EH (cell line): ENCODE measurements at regions not wholly inside any gene's neighbourhood (a gene's known extent, or its start where the extent isn't known, plus 50 kb on each side); places are given as distances from the start of the nearest gene placed in this dataset.
"Not testable (repeated sequence)": the region's sequence is repeated elsewhere in the genome, so short reads cannot be mapped to it uniquely, and the experiment has no call there.

Experiments used
- DNase-seq: peaks from one replicate; pipeline ENCODE4 v3.0.0-alpha.2; 2015; ENCODE audit warnings: low read depth

DNA sequence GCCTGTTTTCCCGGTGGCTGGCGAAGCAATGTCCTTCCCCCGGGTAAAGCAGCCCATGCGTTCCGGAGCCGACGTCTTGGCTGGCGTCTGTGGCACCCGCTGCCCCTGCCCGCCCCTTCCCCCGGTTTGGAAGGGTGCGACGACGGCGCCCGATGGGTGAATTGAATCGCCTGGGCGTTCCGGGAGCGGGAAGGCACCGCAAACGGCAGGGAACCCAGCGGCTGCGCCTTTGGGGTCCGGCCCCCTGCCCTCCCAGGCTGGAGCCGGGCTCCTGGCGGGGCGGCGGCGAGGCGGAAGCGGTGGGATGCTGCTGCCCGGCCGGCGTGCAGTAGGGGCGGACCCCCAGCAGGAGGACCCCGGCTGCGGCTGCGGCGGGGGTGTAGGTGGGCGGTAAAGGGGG lies 123.6 kb upstream of the RHOU start:
- DNase-seq = not testable (repeated sequence)

DNA sequence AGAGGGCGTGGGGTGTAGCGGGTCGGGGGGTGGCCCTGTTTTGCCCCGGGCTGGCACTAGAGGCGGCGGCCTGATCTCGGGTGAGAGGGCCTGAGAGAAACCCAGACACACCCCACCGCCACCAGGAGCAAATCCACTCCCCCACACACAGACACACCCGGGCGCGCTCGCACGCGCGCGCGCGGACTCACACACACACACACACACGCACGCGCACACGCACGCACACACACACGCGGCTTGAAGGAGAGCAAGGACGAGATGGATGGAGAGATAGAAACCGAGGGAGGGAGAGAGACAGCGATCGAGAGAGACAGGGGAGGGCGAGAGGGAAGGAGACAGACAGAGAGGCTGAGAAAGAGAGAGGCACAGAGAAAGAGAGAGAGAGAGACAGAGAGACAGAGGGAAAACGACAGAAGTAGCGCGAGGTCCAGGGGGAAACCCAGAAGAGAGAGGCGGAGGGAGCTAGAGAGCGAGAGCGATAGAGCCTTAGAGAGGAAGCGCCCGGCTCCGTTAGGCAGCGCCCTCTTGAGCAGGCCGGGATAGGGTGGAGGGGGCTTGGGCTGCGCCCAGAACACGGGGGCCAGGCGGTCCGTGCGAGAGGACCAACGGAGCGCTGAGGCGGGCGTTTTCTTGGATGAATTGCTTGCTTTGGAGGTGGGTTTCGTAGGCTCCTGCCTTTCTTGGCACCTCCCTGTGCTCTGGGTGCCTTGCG lies 113.1 kb upstream of the RHOU start:
- DNase-seq = not testable (repeated sequence)

DNA sequence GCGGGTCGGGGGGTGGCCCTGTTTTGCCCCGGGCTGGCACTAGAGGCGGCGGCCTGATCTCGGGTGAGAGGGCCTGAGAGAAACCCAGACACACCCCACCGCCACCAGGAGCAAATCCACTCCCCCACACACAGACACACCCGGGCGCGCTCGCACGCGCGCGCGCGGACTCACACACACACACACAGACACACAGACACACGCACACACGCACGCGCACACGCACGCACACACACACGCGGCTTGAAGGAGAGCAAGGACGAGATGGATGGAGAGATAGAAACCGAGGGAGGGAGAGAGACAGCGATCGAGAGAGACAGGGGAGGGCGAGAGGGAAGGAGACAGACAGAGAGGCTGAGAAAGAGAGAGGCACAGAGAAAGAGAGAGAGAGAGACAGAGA lies 108.8 kb upstream of the RHOU start:
- not testable (repeated sequence) for DNase-seq

DNA sequence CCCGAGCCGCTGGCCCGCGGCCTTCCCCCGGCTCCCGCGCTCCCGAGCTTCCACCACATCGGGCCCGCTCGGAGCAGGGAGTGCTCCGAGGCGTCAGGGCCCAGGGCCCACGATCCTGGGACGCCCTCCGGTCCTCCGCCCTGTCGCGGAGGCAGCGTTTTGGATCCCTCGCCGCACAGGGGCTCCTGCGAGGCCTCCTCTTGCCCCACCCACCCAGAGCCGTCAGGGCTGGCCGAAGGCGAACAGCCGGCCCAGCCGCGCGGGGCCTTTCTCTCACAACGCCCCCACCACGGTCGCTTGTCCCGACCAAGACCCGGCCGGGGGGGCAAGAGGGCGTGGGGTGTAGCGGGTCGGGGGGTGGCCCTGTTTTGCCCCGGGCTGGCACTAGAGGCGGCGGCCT lies 102.4 kb upstream of the RHOU start:
- not testable (repeated sequence) for DNase-seq

DNA sequence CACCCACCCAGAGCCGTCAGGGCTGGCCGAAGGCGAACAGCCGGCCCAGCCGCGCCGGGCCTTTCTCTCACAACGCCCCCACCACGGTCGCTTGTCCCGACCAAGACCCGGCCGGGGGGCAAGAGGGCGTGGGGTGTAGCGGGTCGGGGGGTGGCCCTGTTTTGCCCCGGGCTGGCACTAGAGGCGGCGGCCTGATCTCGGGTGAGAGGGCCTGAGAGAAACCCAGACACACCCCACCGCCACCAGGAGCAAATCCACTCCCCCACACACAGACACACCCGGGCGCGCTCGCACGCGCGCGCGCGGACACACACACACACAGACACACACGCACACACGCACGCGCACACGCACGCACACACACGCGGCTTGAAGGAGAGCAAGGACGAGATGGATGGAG lies 100.0 kb upstream of the RHOU start:
- peak; percentile 23 for DNase-seq

DNA sequence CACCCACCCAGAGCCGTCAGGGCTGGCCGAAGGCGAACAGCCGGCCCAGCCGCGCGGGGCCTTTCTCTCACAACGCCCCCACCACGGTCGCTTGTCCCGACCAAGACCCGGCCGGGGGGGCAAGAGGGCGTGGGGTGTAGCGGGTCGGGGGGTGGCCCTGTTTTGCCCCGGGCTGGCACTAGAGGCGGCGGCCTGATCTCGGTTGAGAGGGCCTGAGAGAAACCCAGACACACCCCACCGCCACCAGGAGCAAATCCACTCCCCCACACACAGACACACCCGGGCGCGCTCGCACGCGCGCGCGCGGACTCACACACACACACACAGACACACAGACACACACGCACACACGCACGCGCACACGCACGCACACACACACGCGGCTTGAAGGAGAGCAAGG lies 97.8 kb upstream of the RHOU start:
- not testable (repeated sequence) for DNase-seq

DNA sequence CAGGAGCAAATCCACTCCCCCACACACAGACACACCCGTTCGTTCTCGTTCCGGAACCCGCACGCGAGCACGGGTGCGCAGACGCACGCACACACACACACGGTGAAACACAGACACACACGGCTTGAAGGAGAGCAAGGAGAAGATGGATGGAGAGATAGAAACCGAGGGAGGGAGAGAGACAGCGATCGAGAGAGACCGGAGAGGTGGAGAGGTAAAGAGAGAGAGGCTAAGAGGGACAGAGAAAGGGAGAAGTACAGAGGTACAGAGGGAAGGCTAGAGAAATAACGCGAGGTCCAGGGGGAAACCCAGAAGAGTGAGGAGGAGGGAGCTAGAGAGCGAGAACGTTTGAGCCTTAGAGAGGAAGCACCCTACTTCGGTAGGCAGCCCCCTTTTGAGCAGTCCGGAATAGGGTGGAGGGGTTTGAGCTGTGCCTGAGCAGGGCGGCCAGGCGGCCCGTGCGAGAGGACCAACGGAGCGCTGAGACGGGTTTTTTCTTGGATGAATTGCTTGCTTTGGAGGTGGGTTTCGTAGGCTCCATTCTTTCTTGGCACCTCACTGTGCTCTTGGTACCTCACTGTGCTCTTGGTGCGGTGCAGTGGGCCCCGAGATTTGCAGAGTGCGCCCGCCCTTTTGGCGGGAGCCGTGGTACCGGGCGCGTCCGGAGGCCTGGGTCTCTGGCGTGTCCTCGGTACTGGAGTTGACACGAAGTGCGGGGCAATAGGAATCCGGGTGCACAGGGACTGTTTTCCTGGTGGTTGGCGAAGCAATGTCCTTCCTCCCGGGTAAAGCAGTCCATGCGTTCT lies 88.4 kb upstream of the RHOU start:
- DNase-seq = peak; percentile 60

DNA sequence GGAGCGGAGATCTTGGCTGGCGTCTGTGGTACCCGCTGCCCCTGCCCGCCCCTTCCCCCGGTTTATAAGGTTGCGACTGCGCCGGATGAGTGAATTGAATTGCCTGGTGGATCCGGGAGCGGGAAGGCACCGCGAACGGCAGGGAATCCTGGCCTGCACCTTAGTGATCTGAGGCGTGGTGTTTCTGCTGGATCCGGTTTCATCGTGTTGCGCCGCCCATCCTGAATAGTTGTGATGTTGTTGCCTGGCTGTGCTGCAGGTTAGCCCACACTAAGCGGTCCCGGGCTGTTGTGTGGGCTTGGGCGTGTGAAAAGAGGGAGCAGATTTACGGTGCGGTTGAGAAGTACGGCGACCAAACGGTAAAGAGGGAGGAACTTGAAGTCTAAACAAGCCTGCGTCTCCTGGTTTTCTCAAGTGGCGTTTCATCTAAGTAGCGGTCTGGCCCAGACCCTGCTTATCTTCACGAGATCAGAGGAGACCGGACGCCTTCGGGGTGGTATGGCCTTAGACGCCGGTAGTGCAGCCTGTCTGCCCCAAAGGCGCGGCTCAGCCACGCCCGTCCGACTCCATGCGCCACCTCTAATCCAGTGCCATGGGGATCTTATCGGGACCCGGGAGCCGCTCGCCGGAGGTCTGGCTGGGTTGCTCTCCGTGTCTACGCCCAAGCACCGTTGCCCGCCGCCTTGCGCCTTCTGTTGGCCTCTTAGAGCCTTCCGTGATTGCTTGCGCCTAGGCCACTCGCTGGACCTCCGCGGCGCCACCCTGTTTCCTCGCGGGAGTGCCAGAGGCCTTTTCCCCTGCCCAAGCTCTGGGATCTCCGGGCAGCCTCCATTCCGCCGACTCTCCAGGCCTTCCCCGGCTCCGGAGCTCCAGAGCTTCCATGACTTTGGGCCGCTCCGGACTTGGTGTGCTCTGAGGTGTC lies 87.5 kb upstream of the RHOU start:
- DNase-seq = peak; percentile 66

DNA sequence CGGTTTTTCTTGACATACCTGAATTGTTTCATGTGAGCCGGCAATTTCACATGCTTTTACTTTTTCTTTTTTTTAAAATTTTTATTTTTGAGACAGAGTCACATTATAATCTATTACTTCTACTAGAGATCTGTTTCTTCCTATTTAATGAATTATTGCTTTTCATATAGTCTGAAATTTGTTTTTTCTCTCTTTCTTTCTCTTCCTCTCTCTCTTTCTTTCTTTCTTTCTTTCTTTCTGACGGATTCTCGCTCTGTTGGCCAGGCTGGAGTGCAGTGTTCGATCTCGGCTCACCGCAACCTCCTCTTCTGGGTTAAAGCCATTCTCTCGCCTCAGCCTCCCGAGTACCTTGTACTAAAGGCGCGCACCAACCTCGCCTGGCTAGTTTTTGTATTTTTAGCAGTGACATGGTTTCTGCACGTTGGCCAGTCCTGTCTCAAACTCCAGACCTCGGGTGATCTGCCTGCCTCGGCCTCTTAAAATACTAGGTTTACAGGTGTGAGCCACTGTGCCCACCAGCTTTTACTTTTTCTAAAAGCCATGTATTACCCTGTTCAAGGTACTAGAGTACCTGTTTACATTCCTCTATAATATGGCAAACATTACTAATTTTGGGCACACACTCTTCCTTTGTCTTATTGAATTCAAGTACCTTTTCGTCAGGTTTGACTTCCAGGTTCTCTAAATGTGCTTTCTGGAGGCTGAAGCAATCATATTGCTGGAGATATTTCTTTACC lies 86.5 kb upstream of the RHOU start:
- no peak for DNase-seq

DNA sequence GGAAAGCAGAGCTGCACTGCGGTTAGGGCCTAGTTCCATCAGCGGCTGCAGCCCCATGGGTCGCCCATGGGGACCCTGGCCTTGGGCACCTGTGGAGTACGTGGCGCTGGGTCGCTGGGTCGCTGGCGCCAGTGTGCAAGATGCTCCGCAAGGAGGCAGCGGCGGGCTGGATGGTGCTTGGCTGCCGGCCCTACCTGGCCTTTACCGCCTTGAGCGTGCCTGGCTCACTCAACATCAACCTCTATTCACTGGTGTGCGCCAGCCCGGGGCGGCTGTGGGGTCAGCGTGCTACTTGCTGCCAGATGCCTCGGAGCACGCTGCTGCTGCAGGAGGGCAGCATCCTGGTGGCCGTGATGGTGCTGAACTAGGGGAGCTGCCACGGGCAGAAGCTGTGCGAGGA lies 85.1 kb upstream of the RHOU start:
- DNase-seq = no peak

DNA sequence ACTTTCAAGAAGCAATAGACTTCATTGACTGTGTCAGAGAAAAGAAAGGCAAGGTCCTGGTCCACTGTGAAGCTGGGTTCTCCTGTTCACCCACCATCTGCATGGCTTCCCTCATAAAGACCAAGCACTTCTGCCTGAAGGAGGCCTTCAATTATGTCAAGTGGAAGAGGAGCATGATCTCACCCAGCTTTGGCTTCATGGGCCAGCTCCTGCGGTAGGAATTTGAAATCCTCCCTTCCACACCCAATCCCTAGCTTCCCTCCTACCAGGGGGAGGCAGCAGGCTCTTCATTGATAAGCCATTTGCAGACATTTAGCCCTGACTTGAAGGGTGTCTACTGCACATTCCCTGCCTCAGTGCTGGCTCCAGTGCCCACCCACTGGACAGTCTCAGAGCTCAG lies 84.3 kb upstream of the RHOU start:
- no peak for DNase-seq

DNA sequence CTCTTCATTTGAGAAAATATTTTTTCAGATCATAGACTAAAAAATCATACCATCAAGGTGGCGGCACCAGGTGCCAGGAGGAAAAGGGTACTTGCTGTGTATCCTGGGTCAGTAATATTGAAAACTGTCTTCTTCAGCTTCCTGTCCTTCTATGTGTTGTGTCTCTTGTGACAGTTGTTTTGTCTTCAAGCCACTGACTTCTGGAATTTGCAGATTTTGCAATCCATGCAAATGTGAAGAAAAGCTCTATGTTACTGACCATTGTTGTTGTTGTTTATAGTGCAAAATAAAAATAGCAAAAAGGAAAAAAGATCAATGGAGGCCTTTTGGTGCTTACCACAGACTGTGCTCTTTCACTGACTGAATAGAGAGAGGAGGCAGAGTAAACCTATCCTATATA lies 83.2 kb upstream of the RHOU start:
- DNase-seq = no peak

DNA sequence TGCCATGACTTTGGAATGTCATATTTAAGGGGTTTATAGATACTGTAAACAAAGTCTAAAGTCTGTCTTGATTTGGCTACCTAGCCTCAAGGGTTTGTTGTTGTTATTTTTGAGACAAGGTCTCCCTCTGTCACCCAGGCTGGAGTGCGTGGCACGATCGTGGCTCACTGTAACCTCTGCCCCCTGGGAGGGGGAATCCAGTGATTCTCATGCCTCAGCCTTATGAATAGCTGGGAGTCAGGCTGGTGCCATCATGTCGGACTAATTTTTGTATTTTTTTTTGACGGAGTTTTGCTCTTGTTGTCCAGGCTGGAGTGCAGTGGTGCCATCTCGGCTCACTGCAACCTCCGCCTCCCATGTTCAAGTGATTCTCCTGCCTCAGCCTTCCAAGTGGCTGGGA lies 82.2 kb upstream of the RHOU start:
- DNase-seq = not testable (repeated sequence)

DNA sequence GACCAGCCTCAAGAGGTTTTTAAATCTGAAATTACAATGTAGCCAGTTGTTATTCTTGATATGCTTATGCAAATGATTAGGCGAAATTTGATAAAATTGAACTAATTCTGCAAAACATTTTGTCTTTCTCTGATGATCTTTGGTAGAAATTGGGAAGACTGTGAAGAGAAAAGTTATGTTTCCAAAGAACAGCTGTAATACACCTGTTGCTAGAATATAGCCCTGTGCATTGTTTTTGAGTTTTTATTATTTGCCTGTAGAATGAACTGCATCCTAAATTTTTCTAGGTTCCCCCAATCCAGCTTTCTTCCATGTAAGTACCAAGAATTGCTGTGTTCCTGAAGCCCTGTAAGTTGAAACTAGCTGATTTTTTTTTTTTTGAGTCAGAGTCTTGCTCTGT lies 81.5 kb upstream of the RHOU start:
- no peak for DNase-seq

DNA sequence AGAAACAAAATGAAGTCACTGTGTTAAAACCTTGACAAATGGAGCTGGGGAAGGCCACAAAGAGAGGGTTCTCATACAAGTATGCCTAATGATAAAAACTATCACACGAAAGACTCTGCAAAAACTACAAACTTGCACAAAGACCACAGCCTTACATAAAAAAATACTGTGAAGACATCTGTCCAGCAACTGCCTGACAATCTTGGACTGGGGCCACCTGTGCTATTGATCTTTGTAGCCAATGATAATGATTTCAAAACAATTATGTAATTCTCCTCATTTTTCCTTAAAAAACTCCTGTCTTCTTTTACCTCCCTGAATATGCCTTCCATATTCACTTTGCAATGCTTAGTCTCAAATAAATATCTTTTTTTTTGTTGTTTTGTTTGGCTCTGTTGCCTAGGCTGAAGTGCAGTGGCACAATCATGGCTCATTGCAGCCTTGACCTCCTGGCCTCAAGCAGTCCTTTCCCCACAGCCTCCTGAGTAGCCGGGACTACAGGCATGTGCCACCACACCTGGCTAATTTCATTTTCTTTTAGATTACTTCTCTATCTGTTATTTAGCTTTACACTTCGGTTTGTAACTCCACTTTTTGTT lies 79.4 kb upstream of the RHOU start:
- no peak for DNase-seq

DNA sequence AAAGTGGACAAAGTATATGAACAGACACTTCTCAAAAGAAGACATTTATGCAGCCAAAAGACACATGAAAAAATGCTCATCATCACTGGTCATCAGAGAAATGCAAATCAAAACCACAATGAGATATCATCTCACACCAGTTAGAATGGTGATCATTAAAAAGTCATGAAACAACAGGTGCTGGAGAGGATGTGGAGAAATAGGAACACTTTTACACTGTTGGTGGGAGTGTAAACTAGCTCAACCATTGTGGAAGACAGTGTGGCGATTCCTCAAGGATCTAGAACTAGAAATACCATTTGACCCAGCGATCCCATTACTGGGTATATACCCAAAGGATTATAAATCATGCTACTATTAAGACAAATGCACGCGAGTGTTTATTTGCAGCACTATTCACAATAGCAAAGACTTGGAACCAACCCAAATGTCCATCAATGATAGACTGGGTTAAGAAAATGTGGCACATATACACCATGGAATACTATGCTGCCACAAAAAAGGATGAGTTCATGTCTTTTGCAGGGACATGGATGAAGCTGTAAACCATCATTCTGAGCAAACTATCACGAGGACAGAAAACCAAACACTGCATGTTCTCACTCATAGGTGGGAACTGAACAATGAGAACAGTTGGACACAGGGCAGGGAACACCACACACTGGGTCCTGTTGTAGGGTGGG lies 73.1 kb upstream of the RHOU start:
- DNase-seq = not testable (repeated sequence)

DNA sequence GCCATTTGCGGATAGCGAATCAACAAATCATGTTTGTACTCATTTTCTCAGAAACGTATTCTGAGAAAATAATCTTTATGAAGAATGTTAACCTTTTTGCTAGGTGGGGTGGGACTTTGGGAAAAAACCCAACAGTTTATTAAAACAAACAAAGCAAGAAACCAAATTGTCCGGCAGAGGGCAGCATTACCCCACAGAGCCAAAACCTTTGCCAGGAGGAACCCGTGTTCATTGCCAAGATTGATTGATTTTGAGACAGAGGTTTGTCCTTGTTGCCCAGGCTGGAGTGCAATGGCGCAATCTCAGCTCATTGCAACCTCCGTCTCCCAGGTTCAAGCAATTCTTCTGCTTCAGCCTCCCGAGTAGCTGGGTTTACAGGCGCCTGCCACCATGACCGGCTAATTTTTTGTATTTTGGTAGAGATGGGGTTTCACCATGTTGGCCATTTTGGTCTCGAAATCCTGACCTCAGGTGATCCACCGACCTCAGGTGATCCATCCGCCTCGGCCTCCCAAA lies 70.8 kb upstream of the RHOU start:
- DNase-seq = peak; percentile 65

DNA sequence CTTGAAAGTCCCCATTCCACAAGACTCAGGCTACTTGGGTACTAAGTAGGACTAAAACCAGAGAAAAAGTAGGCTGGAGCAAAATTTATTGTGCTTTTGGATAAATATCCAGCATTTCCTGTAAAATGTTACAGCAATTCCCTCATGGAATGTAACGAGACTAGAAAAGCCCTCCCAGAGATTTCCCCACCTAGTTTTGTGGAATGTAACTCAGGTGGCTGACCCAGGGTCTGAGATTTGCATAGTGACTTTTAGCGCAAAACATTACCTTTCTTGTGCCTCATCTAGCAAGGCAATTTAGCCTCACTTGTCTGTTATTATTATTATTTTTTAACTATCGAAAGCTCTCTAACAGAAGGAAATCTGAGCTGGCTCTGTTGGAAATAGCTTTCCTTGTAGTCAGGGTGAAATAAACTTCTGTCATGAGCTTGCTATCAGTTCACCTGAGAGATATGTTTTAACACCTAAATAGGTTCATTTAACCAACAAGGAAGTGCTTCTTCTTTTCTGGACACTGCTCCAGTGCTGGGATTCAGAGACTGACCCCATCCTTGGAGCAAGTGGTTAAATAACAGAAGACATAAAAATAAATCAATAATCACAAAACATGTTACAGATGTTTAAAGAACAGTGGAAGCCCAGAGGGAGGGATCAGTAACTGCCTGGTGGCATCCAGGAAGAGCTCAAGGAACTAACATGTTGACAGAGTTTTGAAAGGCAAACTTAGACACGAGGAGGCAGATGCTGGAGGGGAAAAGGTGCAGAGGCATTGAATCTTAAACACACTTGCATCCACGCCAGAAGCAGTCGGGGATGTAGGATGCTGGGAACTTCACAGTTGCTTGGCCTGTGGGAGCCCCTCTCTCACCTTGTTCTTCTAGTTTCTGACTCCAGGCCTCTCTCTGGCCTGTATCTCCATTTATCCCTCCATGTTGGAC lies 68.3 kb upstream of the RHOU start:
- no peak for DNase-seq

DNA sequence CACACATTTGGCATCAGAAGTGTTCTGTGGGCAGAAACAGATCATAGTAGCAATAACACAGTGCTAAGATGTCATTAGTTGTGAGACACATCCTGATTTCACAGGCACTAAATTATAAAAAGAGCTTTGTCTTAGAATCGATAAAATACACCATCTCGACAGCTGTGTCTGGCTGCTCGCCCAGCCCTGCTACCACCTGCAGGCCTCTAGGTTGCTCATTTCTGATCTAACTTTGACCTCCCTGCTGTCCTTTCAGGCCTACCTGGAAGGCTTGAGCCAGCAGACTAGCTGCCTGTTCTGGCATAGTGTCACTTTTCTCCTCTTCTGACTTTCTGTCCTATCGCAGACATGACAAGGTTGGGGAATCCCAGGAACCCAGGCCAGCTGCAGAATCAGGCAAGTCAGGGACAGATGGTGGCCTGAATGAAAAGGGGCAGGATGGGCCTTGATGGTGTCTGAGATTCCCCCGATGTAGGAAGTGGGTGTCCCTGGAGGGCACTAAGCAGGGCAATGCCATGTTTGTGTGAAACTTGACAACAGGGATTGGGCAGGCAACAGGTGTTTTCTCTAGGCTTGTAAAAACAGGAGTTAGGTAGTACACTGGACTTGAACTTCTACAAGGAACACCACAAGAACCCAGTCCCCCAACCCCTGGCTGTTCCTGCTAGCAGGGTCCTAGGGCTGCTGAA lies 66.6 kb upstream of the RHOU start:
- DNase-seq = no peak
